ENCODE measurements at regions not wholly inside any gene's neighbourhood (a gene's known extent, or its start where the extent isn't known, plus 50 kb on each side); places are given as distances from the start of the nearest gene placed in this dataset.

DNA sequence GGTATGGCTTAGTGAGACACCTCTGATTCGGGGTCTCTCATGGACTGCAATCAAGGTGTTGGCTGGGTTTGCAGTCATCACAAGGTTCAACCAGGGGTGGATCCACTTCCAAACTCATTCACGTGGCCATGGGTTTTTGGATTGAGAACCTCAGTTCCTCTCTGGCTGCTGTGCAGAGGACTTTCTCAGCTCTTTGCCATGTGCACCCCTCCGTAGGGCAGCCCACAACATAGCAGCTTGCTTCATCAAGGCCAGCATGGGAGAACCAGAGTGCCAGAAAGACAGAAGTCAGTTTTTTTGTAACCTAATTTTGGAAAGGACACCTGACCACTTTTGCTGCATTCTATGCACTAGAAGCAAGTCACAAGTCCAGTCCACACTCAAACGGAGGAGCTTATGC, 154.9 kb downstream of the PJA1 start:
- no peaks in the 10 kb centered on the region for H3K9me3 ChIP-seq (ENCODE audit: control insufficient read depth in 1 of 2, insufficient read depth in 1 of 2, low read length in 2 of 2)
- H3K4me3 Mint-ChIP-seq = no peak overlapping the region
- H3K27ac ChIP-seq (ENCODE audit: low read depth in 1 of 2, low read length in 2 of 2) = no peak overlapping the region
- H3K36me3 ChIP-seq (ENCODE audit: insufficient read depth, low read length) = no peaks in the 10 kb centered on the region
- no peaks in the 10 kb centered on the region for H3K36me3 Mint-ChIP-seq (ENCODE audit: low read depth)
- POLR2A ChIA-PET = no interaction called here
- TF ChIP-seq CTCF (IDR thresholded peaks at IDR 0.05) = no peak
- CTCF ChIA-PET = no interaction called here
- no peaks in the 10 kb centered on the region for H3K4me1 Mint-ChIP-seq (ENCODE audit: low read depth)
- no peaks in the 10 kb centered on the region for H3K4me1 ChIP-seq (ENCODE audit: insufficient read depth, low read length)
- H3K27me3 ChIP-seq (ENCODE audit: control insufficient read depth in 1 of 2, insufficient read depth in 2 of 2, low read length in 2 of 2) = no peaks in the 10 kb centered on the region
- intact Hi-C loops (cut with DNase I, micrococcal nuclease) = no loop called here
- no peaks in the 10 kb centered on the region for H3K9me3 Mint-ChIP-seq
- peaks cover 5% of the 10 kb centered on the region for H3K27me3 Mint-ChIP-seq
- no peak for ATAC-seq (ENCODE audit: poor library complexity)
- no peak for DNase-seq
- no peak overlapping the region for H3K27ac Mint-ChIP-seq
- H3K4me3 ChIP-seq (ENCODE audit: low read length) = no peak overlapping the region

GRCh38 chrX:69000877-69001276, 164.4 kb downstream of the PJA1 start:
- intact Hi-C loops (cut with DNase I, micrococcal nuclease) = no loop called here
- DNase-seq (no peak), ATAC-seq (ENCODE audit: poor library complexity) (no peak)
- Mint-ChIP-seq H3K36me3 (ENCODE audit: low read depth) (no peaks in the 10 kb centered on the region), H3K9me3 (no peaks in the 10 kb centered on the region), H3K27me3 (no peaks in the 10 kb centered on the region), H3K4me1 (ENCODE audit: low read depth) (no peaks in the 10 kb centered on the region), H3K27ac (no peak overlapping the region), H3K4me3 (no peak overlapping the region)
- ChIA-PET CTCF (no interaction called here), POLR2A (no interaction called here)
- no peaks in the 10 kb centered on the region for H3K36me3 ChIP-seq (ENCODE audit: insufficient read depth, low read length)
- H3K4me3 ChIP-seq (ENCODE audit: low read length) = no peak overlapping the region
- H3K4me1 ChIP-seq (ENCODE audit: insufficient read depth, low read length) = no peaks in the 10 kb centered on the region
- no peak for TF ChIP-seq CTCF (IDR thresholded peaks at IDR 0.05)
- no peak overlapping the region for H3K27ac ChIP-seq (ENCODE audit: low read depth in 1 of 2, low read length in 2 of 2)
- H3K27me3 ChIP-seq (ENCODE audit: control insufficient read depth in 1 of 2, insufficient read depth in 2 of 2, low read length in 2 of 2) = no peaks in the 10 kb centered on the region
- H3K9me3 ChIP-seq (ENCODE audit: control insufficient read depth in 1 of 2, insufficient read depth in 1 of 2, low read length in 2 of 2) = no peaks in the 10 kb centered on the region

GRCh38 chrX:68999931-69000330, 165.3 kb downstream of the PJA1 start:
- Mint-ChIP-seq H3K9me3 (no peaks in the 10 kb centered on the region), H3K27me3 (no peaks in the 10 kb centered on the region), H3K4me3 (no peak overlapping the region), H3K36me3 (ENCODE audit: low read depth) (no peaks in the 10 kb centered on the region), H3K4me1 (ENCODE audit: low read depth) (no peaks in the 10 kb centered on the region), H3K27ac (no peak overlapping the region)
- H3K27me3 ChIP-seq (ENCODE audit: control insufficient read depth in 1 of 2, insufficient read depth in 2 of 2, low read length in 2 of 2) = no peaks in the 10 kb centered on the region
- no peak overlapping the region for H3K4me3 ChIP-seq (ENCODE audit: low read length)
- ChIA-PET POLR2A (no interaction called here), CTCF (no interaction called here)
- no peaks in the 10 kb centered on the region for H3K36me3 ChIP-seq (ENCODE audit: insufficient read depth, low read length)
- TF ChIP-seq CTCF (IDR thresholded peaks at IDR 0.05) = no peak
- H3K27ac ChIP-seq (ENCODE audit: low read depth in 1 of 2, low read length in 2 of 2) = no peak overlapping the region
- no peaks in the 10 kb centered on the region for H3K9me3 ChIP-seq (ENCODE audit: control insufficient read depth in 1 of 2, insufficient read depth in 1 of 2, low read length in 2 of 2)
- ATAC-seq (ENCODE audit: poor library complexity) (no peak), DNase-seq (no peak)
- H3K4me1 ChIP-seq (ENCODE audit: insufficient read depth, low read length) = no peaks in the 10 kb centered on the region
- intact Hi-C loops (cut with DNase I, micrococcal nuclease) = no loop called here
